GM23338 (cell line): ENCODE measurements at regions not wholly inside any gene's neighbourhood (a gene's known extent, or its start where the extent isn't known, plus 50 kb on each side); places are given as distances from the start of the nearest gene placed in this dataset.

Source experiments
- ATAC-seq: fragments of 200-7000 bp; cut with Tn5 transposase; 3 replicates; pipeline ENCODE4 v1.9.1; 2020
- DNase-seq: peaks from one replicate; pipeline ENCODE4 v3.0.0-alpha.2; 2015; ENCODE audit warnings: low spot score
- H2AFZ ChIP-seq: fragments of 200-600 bp; sonication (generic); 2 replicates; pipeline ENCODE4 v1.8.0; 2016; ENCODE audit warnings: antibody characterized with exemption, mild to moderate bottlenecking, moderate library complexity
- H3F3A ChIP-seq: fragments of 200-600 bp; sonication (generic); replicated peaks from 2 replicates; pipeline ENCODE4 v1.8.0; 2017; ENCODE audit warnings: antibody characterized with exemption, mixed run types, low read depth
- H3K27ac ChIP-seq: fragments of 200-600 bp; sonication (generic); 2 replicates; pipeline ENCODE4 v1.6.1; 2016; ENCODE audit warnings: low read depth
- H3K27me3 ChIP-seq: fragments of 200-600 bp; sonication (generic); 2 replicates; pipeline ENCODE4 v1.8.0; 2016; ENCODE audit warnings: mild to moderate bottlenecking, mixed run types, moderate library complexity; ENCODE audit not compliant: insufficient read depth
- H3K36me3 ChIP-seq: fragments of 200-600 bp; sonication (generic); 2 replicates; pipeline ENCODE4 v1.8.0; 2016; ENCODE audit warnings: mild to moderate bottlenecking; ENCODE audit not compliant: insufficient read depth
- H3K4me1 ChIP-seq: fragments of 200-600 bp; sonication (generic); 2 replicates; pipeline ENCODE4 v1.8.0; 2016; ENCODE audit warnings: mild to moderate bottlenecking, moderate library complexity; ENCODE audit not compliant: insufficient read depth
- H3K4me2 ChIP-seq: fragments of 200-600 bp; sonication (generic); 2 replicates; pipeline ENCODE4 v1.7.1; 2017; ENCODE audit warnings: mixed run types
- H3K4me3 ChIP-seq: fragments of 200-600 bp; sonication (generic); 2 replicates; pipeline ENCODE4 v1.6.1; 2016; ENCODE audit warnings: mixed run types
- H3K79me2 ChIP-seq: fragments of 200-600 bp; sonication (generic); replicated peaks from 2 replicates; pipeline ENCODE4 v1.8.0; 2017; ENCODE audit warnings: mild to moderate bottlenecking; ENCODE audit not compliant: insufficient read depth
- H3K9me2 ChIP-seq: fragments of 200-600 bp; sonication (generic); 2 replicates; pipeline ENCODE4 v1.8.0; 2017; ENCODE audit not compliant: insufficient read depth
- H4K20me1 ChIP-seq: fragments of 200-600 bp; sonication (generic); replicated peaks from 2 replicates; pipeline ENCODE4 v1.8.0; 2017; ENCODE audit warnings: mild to moderate bottlenecking; ENCODE audit not compliant: insufficient read depth
- H3K27ac Mint-ChIP-seq: 2 replicates; pipeline ENCODE4 v1.8.0; 2020; ENCODE audit warnings: inconsistent platforms, mild to moderate bottlenecking, moderate library complexity, mixed read lengths
- H3K27me3 Mint-ChIP-seq: 3 replicates; pipeline ENCODE4 v1.8.0; 2022; ENCODE audit warnings: low read depth, mild to moderate bottlenecking, moderate library complexity, mixed read lengths, inconsistent platforms; ENCODE audit not compliant: insufficient read depth, poor library complexity
- H3K36me3 Mint-ChIP-seq: 3 replicates; pipeline ENCODE4 v1.8.0; 2021; ENCODE audit warnings: low read depth, mild to moderate bottlenecking, inconsistent platforms, moderate library complexity, mixed read lengths
- H3K4me1 Mint-ChIP-seq: 3 replicates; pipeline ENCODE4 v1.8.0; 2020; ENCODE audit warnings: mild to moderate bottlenecking, inconsistent platforms, mixed read lengths
- H3K4me3 Mint-ChIP-seq: 3 replicates; pipeline ENCODE4 v1.8.0; 2021; ENCODE audit warnings: moderate library complexity, mild to moderate bottlenecking, inconsistent platforms, mixed read lengths
- H3K9me3 Mint-ChIP-seq: 3 replicates; pipeline ENCODE4 v1.8.0; 2020; ENCODE audit warnings: moderate library complexity, mild to moderate bottlenecking, inconsistent platforms, mixed read lengths
- CREB1 ChIP-seq: fragments of 250-450 bp; sonication (Bioruptor Pico); IDR thresholded peaks from 2 replicates; pipeline ENCODE4 v1.5.0; 2020; ENCODE audit warnings: low read depth, mild to moderate bottlenecking, moderate library complexity
- ETS1 ChIP-seq: IDR thresholded peaks from 2 replicates; pipeline ENCODE4 v1.6.1; 2016; ENCODE audit warnings: antibody characterized with exemption
- EZH2 ChIP-seq: fragments of 200-600 bp; sonication (generic); IDR thresholded peaks from one replicate; pipeline ENCODE4 v1.8.0; 2017; ENCODE audit warnings: antibody characterized with exemption, mild to moderate bottlenecking, low read depth; ENCODE audit not compliant: unreplicated experiment
- EZH2phosphoT487 ChIP-seq: fragments of 200-600 bp; sonication (generic); IDR thresholded peaks from one replicate; pipeline ENCODE4 v1.8.1; 2018; ENCODE audit warnings: antibody characterized with exemption; ENCODE audit not compliant: unreplicated experiment
- NANOG ChIP-seq: IDR thresholded peaks from 2 replicates; pipeline ENCODE4 v1.6.1; 2016; ENCODE audit warnings: antibody characterized with exemption, borderline replicate concordance
- POLR2AphosphoS5 ChIP-seq: IDR thresholded peaks from 2 replicates; pipeline ENCODE4 v1.6.1; 2016; ENCODE audit warnings: antibody characterized with exemption, low read depth
- STAT1 ChIP-seq: IDR thresholded peaks from one replicate; pipeline ENCODE4 v1.6.1; 2016; ENCODE audit warnings: antibody characterized with exemption; ENCODE audit not compliant: unreplicated experiment
- ZNF462 ChIP-seq: fragments of 250-450 bp; sonication (Bioruptor Pico); IDR thresholded peaks from 2 replicates; pipeline ENCODE4 v1.5.0; 2020; ENCODE audit warnings: mild to moderate bottlenecking, moderate library complexity

GRCh38 chr5:56620903-56621677 is 194.3 kb upstream of the MAP3K1 start:
- H2AFZ ChIP-seq: no peak overlapping the region
- no peaks in the 10 kb centered on the region for H3K27me3 Mint-ChIP-seq
- no peaks in the 10 kb centered on the region for H3K36me3 ChIP-seq
- H3F3A ChIP-seq: no peaks in the 10 kb centered on the region
- no peak overlapping the region for H3K4me3 Mint-ChIP-seq
- no peaks in the 10 kb centered on the region for H4K20me1 ChIP-seq
- peaks cover 7% of the 10 kb centered on the region; the same call in 2 of the 3 replicates for H3K4me1 Mint-ChIP-seq
- peaks cover 9% of the 10 kb centered on the region; the same call in 2 of the 3 replicates for H3K36me3 Mint-ChIP-seq
- no peak overlapping the region for H3K4me3 ChIP-seq
- H3K27me3 ChIP-seq: no peaks in the 10 kb centered on the region
- H3K9me2 ChIP-seq: no peaks in the 10 kb centered on the region
- H3K27ac ChIP-seq: no peak overlapping the region
- no peak overlapping the region for H3K27ac Mint-ChIP-seq
- H3K79me2 ChIP-seq: no peaks in the 10 kb centered on the region
- ATAC-seq: no peak
- 0 out of 2 replicates have a peak, but pooled peaks cover 6% of the 10 kb centered on the region for H3K4me1 ChIP-seq
- no peak for DNase-seq
- peaks cover 25% of the 10 kb centered on the region for H3K9me3 Mint-ChIP-seq
- TF ChIP-seq EZH2 (no peak), ZNF462 (CRISPR knock-in tag) (no peak), NANOG (no peak), ETS1 (no peak), CREB1 (CRISPR knock-in tag) (no peak), EZH2phosphoT487 (no peak), POLR2AphosphoS5 (no peak), STAT1 (no peak)
- no peak overlapping the region for H3K4me2 ChIP-seq
